ENCODE measurements at regions not wholly inside any gene's neighbourhood (a gene's known extent, or its start where the extent isn't known, plus 50 kb on each side); places are given as distances from the start of the nearest gene placed in this dataset.

DNA sequence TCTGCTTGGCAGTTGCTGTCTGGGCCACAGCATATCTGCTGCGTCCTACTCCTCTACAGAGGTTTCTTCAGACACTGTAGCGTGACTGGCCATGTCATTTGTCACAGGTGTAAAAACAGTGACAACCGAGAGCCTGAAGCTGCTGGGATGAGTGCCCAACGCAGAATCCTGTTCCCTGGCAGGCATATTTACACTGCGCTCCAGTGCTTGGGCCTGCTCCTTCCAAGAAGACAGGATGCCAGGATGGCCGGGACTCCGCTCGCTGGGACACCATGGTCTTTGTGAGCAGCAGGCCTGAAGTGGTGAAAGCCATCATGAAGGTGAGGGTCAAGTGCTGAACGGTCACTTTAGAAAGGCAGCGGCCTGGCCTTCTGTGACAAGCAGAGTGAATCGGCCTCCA lies 171.4 kb downstream of the EMP1 start:
- no peak for TF ChIP-seq ETV6 (conservative IDR thresholded peaks at IDR 0.05 in 1 of 2, IDR thresholded peaks at IDR 0.05 in 1 of 2; ENCODE audit: borderline replicate concordance in 1 of 2, low read depth in 1 of 2)
- TF ChIP-seq, protein P1, sequence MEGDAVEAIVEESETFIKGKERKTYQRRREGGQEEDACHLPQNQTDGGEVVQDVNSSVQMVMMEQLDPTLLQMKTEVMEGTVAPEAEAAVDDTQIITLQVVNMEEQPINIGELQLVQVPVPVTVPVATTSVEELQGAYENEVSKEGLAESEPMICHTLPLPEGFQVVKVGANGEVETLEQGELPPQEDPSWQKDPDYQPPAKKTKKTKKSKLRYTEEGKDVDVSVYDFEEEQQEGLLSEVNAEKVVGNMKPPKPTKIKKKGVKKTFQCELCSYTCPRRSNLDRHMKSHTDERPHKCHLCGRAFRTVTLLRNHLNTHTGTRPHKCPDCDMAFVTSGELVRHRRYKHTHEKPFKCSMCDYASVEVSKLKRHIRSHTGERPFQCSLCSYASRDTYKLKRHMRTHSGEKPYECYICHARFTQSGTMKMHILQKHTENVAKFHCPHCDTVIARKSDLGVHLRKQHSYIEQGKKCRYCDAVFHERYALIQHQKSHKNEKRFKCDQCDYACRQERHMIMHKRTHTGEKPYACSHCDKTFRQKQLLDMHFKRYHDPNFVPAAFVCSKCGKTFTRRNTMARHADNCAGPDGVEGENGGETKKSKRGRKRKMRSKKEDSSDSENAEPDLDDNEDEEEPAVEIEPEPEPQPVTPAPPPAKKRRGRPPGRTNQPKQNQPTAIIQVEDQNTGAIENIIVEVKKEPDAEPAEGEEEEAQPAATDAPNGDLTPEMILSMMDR (IDR thresholded peaks at IDR 0.05 in 2 of 3, conservative IDR thresholded peaks at IDR 0.05 in 1 of 3; ENCODE audit: control insufficient read depth in 2 of 3, extremely low read depth in 1 of 3, insufficient read depth in 1 of 3, low read depth in 3 of 3, low read length in 3 of 3), result no peak
- TF ChIP-seq TAF1 (IDR thresholded peaks at IDR 0.05; ENCODE audit: borderline replicate concordance, low read depth, low read length), result no peak
- TF ChIP-seq NRF1 (conservative IDR thresholded peaks at IDR 0.05; ENCODE audit: low read depth, low read length), result no peak
- TF ChIP-seq E4F1 (IDR thresholded peaks at IDR 0.05; ENCODE audit: borderline replicate concordance, partially characterized antibody), result no peak

Measured in GM12878 (cell line).